GM21381 (cell line): ENCODE measurements at regions not wholly inside any gene's neighbourhood (a gene's known extent, or its start where the extent isn't known, plus 50 kb on each side); places are given as distances from the start of the nearest gene placed in this dataset.
"Not testable (repeated sequence)": the region's sequence is repeated elsewhere in the genome, so short reads cannot be mapped to it uniquely, and the experiment has no call there.

Experiments used
- ATAC-seq: cut with Tn5 transposase; IDR thresholded peaks from one replicate; pipeline ENCODE4 v1.9.1; 2021; ENCODE audit warnings: mild to moderate bottlenecking, moderate library complexity; ENCODE audit not compliant: unreplicated experiment

GRCh38 chr2:144983107-144983506 lies 463.2 kb upstream of the ZEB2 start:
- ATAC-seq, result no peak

DNA sequence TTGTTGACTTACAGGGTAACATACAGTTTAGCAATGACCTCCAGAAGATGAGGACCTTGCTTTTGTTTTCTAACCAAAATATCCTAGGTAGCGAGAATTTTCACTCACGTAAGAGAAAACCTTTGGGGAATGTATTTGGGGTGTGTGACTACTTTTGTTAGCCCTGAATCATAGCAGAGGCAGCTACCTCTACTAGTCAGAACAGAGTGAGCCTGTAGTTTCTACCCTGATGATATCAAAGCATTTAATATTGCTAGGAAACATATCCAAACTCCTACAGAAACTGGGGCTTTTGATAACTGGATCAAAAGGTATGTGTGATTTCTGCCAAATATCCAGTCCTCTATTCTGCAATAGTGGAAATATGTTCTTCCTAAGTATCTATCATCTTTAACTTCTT lies 462.6 kb upstream of the ZEB2 start:
- no peak for ATAC-seq

DNA sequence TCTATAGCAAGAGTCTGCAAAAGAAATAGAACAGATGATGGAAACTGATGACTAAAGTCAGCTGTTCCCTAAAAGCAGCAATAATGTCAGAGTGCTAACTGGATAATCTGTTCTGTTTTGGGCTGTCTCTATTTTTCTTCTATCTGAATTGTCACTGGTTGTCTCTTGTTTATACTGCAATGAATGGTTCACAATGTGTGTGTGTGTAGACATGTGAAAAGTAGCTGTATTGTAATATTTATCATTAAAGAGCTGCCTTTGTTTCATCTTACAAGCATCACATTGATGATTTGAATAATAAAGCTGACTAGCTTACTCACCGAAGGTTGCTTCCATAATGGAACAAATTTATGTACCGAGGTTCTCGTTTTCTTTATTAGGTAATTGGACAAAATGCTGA lies 456.0 kb upstream of the ZEB2 start:
- no peak for ATAC-seq

GRCh38 chr2:144972676-144973075 lies 452.8 kb upstream of the ZEB2 start:
- ATAC-seq, result no peak

GRCh38 chr2:144971786-144972335 lies 451.9 kb upstream of the ZEB2 start:
- ATAC-seq, result no peak

DNA sequence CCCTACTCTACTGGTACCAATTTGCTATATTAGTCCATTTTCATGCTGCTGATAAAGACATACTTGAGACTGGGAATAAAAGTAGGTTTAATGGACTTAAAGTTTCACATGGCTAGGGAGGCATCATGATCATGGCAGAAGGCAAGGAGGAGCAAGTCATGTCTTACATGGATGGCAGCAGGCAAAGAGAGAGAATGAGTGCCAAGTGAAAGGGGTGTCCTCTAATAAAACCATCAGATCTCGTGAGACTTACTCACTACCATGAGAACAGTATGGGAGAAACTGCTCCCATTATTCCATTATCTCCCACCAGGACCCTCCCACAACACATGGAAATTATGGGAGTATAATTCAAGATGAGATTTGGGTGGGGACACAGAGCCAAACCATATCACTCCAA lies 450.5 kb upstream of the ZEB2 start:
- ATAC-seq, result not testable (repeated sequence)

DNA sequence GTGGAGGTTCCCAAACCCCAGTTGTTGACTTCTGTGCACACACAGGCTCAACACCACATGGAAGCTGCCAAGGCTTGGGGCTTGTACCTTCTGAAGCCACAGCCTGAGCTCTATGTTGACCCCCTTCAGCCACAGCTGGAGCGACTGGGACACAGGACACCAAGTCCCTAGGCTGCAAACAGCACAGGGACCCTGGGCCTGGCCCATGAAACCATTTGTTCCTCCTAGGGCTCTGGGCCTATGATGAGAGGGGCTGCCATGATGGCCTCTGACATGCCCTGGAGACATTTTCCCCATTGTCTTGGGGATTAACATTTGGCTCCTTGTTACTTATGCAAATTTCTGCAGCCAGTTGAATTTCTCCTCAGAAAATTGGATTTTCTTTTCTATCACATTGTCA lies 449.6 kb upstream of the ZEB2 start:
- not testable (repeated sequence) for ATAC-seq

DNA sequence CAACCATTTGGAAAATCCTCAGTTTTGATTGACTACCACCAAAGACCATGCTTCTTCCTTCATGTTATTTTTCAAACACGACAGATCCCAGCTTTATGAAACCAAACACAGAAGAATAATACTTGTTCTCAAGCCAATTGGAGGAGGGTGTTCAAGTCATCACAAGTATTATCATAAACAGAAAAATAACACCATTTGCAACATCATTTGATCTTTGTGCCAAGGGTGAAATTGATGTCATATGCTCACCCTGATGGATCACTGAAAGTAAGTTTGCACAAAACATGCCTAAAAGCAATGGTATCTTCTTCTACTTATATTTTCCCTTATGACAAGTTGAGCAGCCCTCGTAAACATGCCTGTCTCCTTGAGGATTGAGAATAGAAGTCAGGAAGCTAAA lies 448.0 kb upstream of the ZEB2 start:
- ATAC-seq, result no peak

- ATAC-seq, result no peak
Observed at GRCh38 chr2:144965172-144965571, 445.3 kb upstream of the ZEB2 start.

DNA sequence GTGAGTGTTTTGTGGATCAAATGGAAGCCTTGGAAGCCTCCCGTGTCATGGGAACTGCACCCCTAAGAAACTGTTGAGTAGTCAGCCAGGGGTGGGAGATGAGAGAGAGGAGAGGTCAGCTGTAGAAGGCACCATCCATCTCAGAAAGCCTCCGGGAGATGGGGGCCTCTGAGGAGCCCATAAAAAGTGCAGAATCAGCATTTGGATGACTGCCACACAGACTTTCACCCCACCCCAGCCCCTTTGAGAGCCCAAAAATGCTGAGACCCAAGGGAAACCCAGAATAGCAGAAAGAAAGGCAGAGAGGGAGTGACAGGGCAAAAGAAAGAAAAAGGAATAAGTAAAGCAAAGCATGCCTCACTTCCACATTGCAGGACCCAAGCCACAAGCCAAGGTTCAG lies 443.1 kb upstream of the ZEB2 start:
- ATAC-seq, result no peak

DNA sequence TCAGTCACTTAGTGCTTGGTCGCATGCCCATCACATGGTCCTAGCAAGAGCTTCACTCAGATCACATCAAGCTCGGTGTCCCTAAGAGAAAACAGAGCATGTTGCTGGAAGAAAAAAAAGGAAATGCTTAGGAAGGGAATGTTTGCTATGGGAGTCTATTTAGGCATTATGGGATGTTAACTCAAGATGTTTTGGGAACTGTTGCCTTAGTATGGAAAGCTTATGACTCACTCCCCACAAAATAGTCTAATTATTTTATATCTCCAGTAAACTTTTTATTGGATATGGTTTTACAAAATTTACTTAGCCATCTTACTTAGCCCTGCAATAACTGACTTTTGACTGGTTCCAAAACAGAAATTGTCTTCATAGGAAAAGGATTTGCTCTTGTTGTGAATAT lies 439.5 kb upstream of the ZEB2 start:
- ATAC-seq, result no peak

DNA sequence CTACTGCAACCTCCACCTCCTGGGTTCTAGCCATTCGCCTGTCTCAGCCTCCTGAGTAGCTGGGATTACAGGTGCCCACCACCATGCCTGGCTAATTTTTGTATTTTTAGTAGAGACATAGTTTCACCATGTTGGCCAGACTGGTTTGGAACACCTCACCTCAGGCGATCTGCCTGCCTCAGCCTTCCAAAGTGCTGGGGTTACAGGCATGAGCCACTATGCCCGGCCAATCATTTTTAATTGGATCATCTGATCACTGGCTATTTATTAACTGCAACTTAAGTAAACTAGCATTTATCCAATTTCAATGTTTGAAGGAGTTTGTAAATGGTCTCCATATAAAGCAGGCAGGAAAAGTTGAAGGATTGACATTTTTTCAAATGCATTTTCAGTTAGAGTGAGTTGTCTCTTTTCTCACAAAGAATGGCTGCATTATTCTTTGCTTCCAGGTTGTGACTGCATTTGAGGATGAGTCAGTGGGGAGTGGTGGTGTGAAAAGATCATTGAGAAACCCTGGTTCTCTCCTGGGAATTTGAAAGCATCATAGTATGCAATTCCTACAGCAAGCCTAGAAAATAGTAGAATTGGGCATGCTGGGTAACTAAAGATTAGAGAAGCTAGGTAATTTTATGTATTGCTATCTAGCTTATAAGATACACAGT lies 431.1 kb upstream of the ZEB2 start:
- ATAC-seq, result no peak

DNA sequence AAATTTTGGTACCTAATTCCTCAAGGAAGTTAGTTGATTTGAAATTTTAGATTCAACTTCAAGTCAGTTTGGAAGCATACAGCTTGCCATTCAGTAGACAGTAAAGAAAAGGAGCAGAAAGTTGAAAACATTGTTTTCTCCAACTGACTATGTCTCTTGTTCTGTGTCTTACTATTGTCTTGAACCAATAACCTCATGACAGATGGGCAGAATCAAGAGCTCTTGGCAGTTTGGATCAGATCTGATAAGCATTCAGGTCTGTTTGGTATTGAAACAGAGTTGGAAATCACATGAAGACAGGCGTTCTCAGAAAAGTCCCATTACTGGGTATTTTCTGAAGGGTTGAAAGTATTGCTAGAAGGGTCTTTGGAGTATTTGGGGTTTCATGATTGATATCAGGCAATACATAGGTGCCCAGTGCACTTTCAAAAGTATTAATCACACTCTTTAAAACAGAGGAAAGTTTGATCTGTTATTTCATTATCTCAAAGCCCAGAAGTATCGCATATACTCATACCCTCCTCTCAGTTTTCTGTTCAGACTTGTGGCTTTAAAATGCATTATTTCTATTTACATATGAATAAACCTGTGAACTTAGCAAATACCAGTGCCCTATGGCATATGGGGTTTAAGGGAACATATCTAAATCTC lies 428.4 kb upstream of the ZEB2 start:
- no peak for ATAC-seq

GRCh38 chr2:144947709-144948037 lies 427.8 kb upstream of the ZEB2 start:
- ATAC-seq, result no peak

- no peak for ATAC-seq
Observed at GRCh38 chr2:144946263-144946662, 426.3 kb upstream of the ZEB2 start.

GRCh38 chr2:144944546-144945220 lies 424.8 kb upstream of the ZEB2 start:
- ATAC-seq, result no peak

- ATAC-seq, result no peak
Observed at GRCh38 chr2:144943986-144944385, 424.1 kb upstream of the ZEB2 start.

DNA sequence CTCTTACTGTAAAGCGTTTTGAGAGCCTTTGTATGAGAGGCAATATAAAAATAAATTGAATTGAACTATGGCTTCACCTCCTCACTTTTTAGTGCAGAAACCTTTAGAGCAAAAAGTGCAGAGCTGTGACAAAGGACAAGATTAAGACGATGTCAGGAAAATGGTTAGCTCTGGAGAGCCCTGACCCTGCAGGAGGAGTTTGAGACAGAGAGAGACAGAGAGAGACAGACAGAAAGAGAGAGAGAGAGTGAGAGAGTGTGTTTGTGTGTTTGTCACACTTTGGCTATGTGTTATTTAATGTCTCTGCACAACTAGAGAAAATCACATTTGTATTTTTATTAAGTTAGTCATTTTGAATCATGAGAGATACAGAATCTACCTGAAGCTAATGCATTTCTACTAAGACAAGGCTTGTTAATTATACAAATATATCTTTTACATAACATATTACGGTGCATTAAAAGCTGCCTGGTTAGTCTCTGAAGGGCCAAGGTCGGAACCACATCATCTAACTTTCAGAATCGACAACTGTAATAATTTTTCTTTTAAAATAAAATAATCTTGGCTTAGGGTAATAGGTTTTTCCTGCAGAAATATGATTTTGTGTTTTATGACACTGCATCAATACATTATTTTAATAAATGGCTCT lies 423.5 kb upstream of the ZEB2 start:
- no peak for ATAC-seq

DNA sequence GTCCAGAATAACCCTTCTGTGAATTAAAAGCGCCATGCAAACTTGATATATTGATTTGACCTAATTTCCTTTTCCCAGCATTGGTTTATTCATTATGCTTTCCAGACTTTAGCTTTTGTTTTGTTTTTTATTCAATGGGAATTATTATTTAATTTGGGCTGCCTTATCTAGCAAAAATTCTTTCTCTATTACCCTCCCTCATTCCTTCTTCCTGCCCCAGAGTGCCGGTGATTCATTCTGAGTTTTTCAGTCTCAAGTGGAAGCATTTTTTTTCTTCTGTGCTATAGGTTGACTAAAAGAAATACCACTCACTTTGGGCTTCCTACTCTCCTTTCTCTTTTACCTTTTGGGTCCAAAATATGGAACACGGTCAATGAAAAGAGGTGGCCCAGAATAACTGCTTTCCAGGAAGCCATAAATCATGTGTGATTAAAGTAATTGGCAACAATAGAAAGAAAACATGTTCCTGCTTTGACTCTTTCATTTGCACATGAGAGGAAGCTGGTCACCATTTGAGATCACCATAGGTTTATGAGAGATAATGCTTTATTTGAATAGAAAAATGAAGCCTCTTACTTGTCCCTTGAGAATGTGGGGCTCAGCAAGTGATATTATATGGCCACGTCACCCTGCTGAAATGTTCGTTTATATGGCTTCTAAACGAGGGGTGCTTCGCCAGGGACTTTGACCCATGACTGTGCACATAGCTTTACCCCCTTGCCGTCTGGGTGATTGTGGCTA lies 422.8 kb upstream of the ZEB2 start:
- ATAC-seq, result no peak

DNA sequence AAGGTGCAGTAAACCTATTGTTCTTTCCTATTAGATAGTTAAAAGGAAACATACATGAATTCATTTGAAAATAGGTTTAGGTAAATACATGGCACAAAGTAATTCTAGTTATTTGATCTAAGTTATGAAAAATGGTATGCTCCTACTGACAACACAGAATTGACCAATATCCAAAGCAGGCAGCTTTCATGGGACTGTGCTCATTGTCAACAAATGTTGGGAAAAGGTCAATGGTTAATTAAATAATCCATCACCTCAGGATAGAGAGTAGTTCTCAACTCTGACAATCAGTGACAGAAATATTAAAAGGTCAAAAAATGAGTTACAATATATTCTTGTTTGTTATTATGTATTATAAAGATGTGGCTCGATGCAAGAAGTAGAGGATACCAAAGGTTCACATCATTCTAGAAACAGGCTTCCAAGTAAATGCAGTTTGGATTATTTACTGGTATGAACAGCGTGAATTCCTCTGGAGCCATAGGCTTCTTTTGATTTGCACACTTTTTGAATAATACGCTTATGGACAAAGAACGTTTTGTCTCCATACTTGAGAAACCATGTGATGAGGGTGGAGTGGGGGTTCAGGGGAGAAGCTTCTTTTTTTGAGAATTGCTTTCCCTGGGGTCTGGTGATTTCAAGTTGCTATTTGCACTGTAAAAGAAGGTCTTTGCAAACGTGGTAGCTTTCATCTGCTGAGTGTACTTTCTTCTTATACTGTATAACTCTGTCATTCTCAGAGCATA lies 422.0 kb upstream of the ZEB2 start:
- no peak for ATAC-seq
